ENCODE measurements at regions not wholly inside any gene's neighbourhood (a gene's known extent, or its start where the extent isn't known, plus 50 kb on each side); places are given as distances from the start of the nearest gene placed in this dataset.
"Not testable (repeated sequence)": the region's sequence is repeated elsewhere in the genome, so short reads cannot be mapped to it uniquely, and the experiment has no call there.

DNA sequence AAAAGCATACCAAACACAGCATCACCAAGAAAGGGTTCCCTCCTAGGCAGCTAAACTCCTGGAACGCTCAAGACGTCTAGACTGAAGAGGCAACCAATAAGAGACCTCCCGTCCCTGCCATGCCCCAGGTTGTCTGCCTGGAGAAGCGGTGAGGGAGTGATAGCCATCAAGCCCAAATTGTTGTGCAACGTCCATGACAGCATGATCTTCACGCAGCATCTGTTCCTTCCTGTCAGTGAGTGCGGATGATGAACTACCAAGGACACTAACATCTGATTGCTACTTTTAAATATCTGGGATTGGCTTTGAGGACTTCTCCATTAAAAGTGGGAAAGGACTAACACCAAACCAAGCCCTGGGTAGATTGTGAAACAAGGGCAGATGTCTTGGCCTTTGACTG is 149.7 kb downstream of the TXNL1 start:
- no peak for DNase-seq (ENCODE audit: low read depth)
- Histone ChIP-seq H3K4me1 (ENCODE audit: control insufficient read depth, insufficient read depth, low read length) (no peaks in the 10 kb centered on the region), H3K4me3 (ENCODE audit: low read length) (no peak overlapping the region), H3K36me3 (ENCODE audit: control insufficient read depth, insufficient read depth, low read length, severe bottlenecking) (no peaks in the 10 kb centered on the region), H3K9me3 (ENCODE audit: control insufficient read depth, low read length) (no peaks in the 10 kb centered on the region), H3K27me3 (replicated peaks; ENCODE audit: control insufficient read depth, insufficient read depth, low read length) (no peaks in the 10 kb centered on the region), H3K9ac (ENCODE audit: low read length) (no peak overlapping the region)

DNA sequence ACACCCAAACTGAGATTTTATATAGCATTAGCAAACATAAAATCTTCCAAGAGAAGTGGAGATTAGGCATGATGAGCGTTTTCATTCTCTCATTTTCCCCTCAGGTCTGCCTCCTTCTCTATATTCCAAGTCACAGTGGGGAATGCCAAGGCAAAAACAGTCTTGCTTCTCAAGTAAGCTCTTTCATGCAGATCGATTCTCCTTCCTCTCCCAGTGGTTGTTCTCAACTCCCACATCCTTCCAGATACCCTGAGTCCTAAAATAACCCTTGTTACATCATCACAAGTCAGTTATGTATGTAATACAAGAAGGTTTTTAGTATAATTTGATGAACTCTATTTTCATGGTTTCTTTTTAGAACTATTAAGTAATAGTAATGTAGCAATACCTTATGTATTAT is 150.6 kb downstream of the TXNL1 start:
- Histone ChIP-seq H3K4me1 (ENCODE audit: control insufficient read depth, insufficient read depth, low read length) (no peaks in the 10 kb centered on the region), H3K36me3 (ENCODE audit: control insufficient read depth, insufficient read depth, low read length, severe bottlenecking) (no peaks in the 10 kb centered on the region), H3K4me3 (ENCODE audit: low read length) (no peak overlapping the region), H3K9ac (ENCODE audit: low read length) (no peak overlapping the region), H3K27me3 (replicated peaks; ENCODE audit: control insufficient read depth, insufficient read depth, low read length) (no peaks in the 10 kb centered on the region), H3K9me3 (ENCODE audit: control insufficient read depth, low read length) (no peaks in the 10 kb centered on the region)
- DNase-seq (ENCODE audit: low read depth) = no peak

GRCh38 chr18:56483386-56483785 is 155.0 kb downstream of the TXNL1 start:
- no peak overlapping the region for H3K4me3 ChIP-seq (ENCODE audit: low read length)
- H3K9ac ChIP-seq (ENCODE audit: low read length) = no peak overlapping the region
- no peaks in the 10 kb centered on the region for H3K36me3 ChIP-seq (ENCODE audit: control insufficient read depth, insufficient read depth, low read length, severe bottlenecking)
- H3K9me3 ChIP-seq (ENCODE audit: control insufficient read depth, low read length) = no peaks in the 10 kb centered on the region
- no peaks in the 10 kb centered on the region for H3K4me1 ChIP-seq (ENCODE audit: control insufficient read depth, insufficient read depth, low read length)
- no peaks in the 10 kb centered on the region for H3K27me3 ChIP-seq (replicated peaks; ENCODE audit: control insufficient read depth, insufficient read depth, low read length)
- no peak for DNase-seq (ENCODE audit: low read depth)

DNA sequence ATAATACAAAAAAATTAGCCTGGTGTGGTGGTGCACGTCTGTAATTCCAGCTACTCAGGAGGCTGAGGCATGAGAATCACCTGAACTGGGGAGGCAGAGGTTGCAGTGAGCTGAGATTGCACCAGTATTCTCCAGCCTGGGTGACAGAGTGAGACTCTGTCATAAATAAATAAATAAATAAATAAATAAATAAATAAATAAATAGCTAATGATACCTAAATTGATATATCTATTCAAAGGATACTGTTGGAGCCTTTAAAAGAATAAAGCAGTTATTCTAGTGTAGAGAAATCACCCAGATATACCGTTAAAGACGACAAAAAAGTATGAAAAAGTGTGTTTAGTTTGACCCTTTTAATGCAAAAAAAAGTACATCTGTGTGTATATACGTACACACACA is 155.6 kb downstream of the TXNL1 start:
- not testable (repeated sequence) for H3K27me3 ChIP-seq (replicated peaks; ENCODE audit: control insufficient read depth, insufficient read depth, low read length); H3K9me3 ChIP-seq (ENCODE audit: control insufficient read depth, low read length); H3K9ac ChIP-seq (ENCODE audit: low read length); H3K4me1 ChIP-seq (ENCODE audit: control insufficient read depth, insufficient read depth, low read length); H3K4me3 ChIP-seq (ENCODE audit: low read length); DNase-seq (ENCODE audit: low read depth); H3K36me3 ChIP-seq (ENCODE audit: control insufficient read depth, insufficient read depth, low read length, severe bottlenecking)

DNA sequence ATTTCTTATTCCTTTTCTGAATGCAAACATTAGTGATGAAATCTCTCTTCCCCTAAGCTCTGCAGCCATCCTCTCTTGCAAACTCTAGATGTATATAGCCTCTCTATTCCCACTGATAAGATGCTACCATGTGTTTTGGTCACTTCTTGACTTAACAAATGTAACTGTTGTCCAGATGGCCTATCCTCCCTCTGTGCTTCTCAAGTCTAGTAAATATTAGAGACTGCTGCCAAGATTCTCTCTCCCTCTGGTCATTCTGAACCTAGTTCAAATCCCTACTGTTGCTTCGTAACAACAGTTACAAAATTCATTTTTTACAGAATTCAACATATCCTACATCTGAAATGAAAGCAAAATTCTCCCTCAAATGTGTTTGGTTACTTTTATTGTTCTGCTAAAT is 156.6 kb downstream of the TXNL1 start:
- Histone ChIP-seq H3K4me3 (ENCODE audit: low read length) (no peak overlapping the region), H3K36me3 (ENCODE audit: control insufficient read depth, insufficient read depth, low read length, severe bottlenecking) (no peaks in the 10 kb centered on the region), H3K9me3 (ENCODE audit: control insufficient read depth, low read length) (no peaks in the 10 kb centered on the region), H3K27me3 (replicated peaks; ENCODE audit: control insufficient read depth, insufficient read depth, low read length) (no peaks in the 10 kb centered on the region), H3K4me1 (ENCODE audit: control insufficient read depth, insufficient read depth, low read length) (no peaks in the 10 kb centered on the region), H3K9ac (ENCODE audit: low read length) (no peak overlapping the region)
- DNase-seq (ENCODE audit: low read depth) = no peak

GRCh38 chr18:56479841-56480240 is 158.6 kb downstream of the TXNL1 start:
- Histone ChIP-seq H3K9me3 (ENCODE audit: control insufficient read depth, low read length) (no peaks in the 10 kb centered on the region), H3K9ac (ENCODE audit: low read length) (no peak overlapping the region), H3K27me3 (replicated peaks; ENCODE audit: control insufficient read depth, insufficient read depth, low read length) (no peaks in the 10 kb centered on the region), H3K4me1 (ENCODE audit: control insufficient read depth, insufficient read depth, low read length) (no peaks in the 10 kb centered on the region), H3K36me3 (ENCODE audit: control insufficient read depth, insufficient read depth, low read length, severe bottlenecking) (no peaks in the 10 kb centered on the region), H3K4me3 (ENCODE audit: low read length) (no peak overlapping the region)
- peak; percentile 6 for DNase-seq (ENCODE audit: low read depth)

- H3K36me3 ChIP-seq (ENCODE audit: control insufficient read depth, insufficient read depth, low read length, severe bottlenecking) = no peaks in the 10 kb centered on the region
- H3K9ac ChIP-seq (ENCODE audit: low read length) = no peak overlapping the region
- H3K9me3 ChIP-seq (ENCODE audit: control insufficient read depth, low read length) = no peaks in the 10 kb centered on the region
- H3K27me3 ChIP-seq (replicated peaks; ENCODE audit: control insufficient read depth, insufficient read depth, low read length) = no peaks in the 10 kb centered on the region
- no peak overlapping the region for H3K4me3 ChIP-seq (ENCODE audit: low read length)
- H3K4me1 ChIP-seq (ENCODE audit: control insufficient read depth, insufficient read depth, low read length) = peaks cover 15% of the 10 kb centered on the region
- peak; percentile 50 for DNase-seq (ENCODE audit: low read depth)
These were observed 163.1 kb downstream of the TXNL1 start for GRCh38 chr18:56475250-56475649.

DNA sequence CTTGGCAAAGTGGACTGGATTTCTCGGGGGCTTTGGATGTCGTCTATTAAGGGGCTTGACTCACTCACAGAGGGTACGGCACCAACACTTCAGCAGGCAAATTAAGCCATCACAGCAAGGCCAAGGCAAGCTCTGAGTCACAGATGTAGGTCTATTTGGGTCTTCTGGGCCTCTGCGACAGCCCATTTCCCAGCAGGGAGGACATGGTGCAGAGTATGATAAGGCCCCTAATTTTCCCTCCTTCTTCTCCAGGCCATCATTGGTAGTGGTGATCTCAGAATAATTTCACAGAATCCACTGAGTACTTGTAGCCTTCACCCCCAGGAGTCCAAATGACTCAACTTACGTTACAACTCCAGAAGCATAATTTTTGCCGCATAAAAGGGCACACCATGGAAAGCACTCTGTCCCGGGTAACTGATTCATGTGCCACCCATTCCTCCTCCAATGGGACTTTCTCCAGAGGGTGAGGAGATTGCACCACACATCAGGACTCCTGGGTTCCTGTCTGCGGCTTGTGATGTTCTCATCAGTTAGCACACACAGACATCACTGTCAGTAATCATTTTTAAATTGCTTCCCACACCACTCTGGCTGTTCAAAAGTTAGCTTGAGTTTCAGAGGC is 164.9 kb downstream of the TXNL1 start:
- no peak overlapping the region for H3K9ac ChIP-seq (ENCODE audit: low read length)
- H3K36me3 ChIP-seq (ENCODE audit: control insufficient read depth, insufficient read depth, low read length, severe bottlenecking) = no peaks in the 10 kb centered on the region
- no peaks in the 10 kb centered on the region for H3K27me3 ChIP-seq (replicated peaks; ENCODE audit: control insufficient read depth, insufficient read depth, low read length)
- H3K9me3 ChIP-seq (ENCODE audit: control insufficient read depth, low read length) = no peaks in the 10 kb centered on the region
- H3K4me3 ChIP-seq (ENCODE audit: low read length) = no peak overlapping the region
- peaks cover 20% of the 10 kb centered on the region for H3K4me1 ChIP-seq (ENCODE audit: control insufficient read depth, insufficient read depth, low read length)
- no peak for DNase-seq (ENCODE audit: low read depth)

DNA sequence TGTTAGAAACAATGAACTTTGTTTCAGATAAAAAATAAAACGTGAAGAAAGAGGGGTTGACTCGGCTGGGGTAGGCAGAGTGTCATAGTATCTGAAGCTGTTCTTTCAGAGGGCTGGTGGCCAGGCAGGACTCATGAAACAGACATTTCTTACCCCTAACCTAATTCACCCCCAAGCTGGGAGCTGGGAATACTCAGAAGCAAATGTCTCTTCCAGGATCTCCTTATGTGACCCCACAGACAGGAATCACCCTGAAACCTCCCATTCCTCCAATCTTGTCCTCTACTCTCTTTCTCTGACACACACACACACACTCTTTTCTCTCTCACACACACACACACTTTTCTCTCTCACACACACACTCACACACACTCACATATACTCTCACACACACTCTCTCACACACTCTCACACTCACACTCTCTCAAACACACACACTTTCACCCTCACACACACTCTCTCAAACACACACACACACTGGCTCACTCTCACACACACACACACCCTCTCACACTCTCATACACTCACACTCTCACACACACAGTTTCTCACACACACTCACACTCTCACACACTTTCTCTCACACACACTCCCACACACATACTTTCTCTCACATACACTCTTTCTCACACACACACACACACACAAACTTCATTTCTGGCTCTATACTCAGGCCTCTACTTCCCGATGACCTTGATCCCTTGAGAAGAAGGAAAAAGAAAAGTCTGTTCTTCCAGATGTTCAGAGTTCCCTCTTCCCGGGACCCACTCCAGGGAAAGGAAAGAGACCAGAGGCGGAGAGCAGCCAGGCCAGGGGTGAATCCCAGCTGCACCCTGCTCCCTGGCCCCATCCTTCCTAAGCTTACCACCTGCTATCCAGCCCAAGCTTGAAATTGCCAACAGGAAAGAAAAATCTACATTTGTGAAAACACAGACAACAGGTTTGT is 167.7 kb downstream of the TXNL1 start:
- peaks cover 2% of the 10 kb centered on the region for H3K9me3 ChIP-seq (ENCODE audit: control insufficient read depth, low read length)
- H3K4me1 ChIP-seq (ENCODE audit: control insufficient read depth, insufficient read depth, low read length) = peaks cover 20% of the 10 kb centered on the region
- DNase-seq (ENCODE audit: low read depth) = no peak
- peak overlapping the region; percentile 49 for H3K4me3 ChIP-seq (ENCODE audit: low read length)
- H3K36me3 ChIP-seq (ENCODE audit: control insufficient read depth, insufficient read depth, low read length, severe bottlenecking) = no peaks in the 10 kb centered on the region
- H3K27me3 ChIP-seq (replicated peaks; ENCODE audit: control insufficient read depth, insufficient read depth, low read length) = no peaks in the 10 kb centered on the region
- H3K9ac ChIP-seq (ENCODE audit: low read length) = peak overlapping the region; percentile 43

- Histone ChIP-seq H3K9me3 (ENCODE audit: control insufficient read depth, low read length) (peaks cover 13% of the 10 kb centered on the region), H3K4me1 (ENCODE audit: control insufficient read depth, insufficient read depth, low read length) (peaks cover 18% of the 10 kb centered on the region), H3K27me3 (replicated peaks; ENCODE audit: control insufficient read depth, insufficient read depth, low read length) (no peaks in the 10 kb centered on the region), H3K4me3 (ENCODE audit: low read length) (no peak overlapping the region), H3K9ac (ENCODE audit: low read length) (no peak overlapping the region), H3K36me3 (ENCODE audit: control insufficient read depth, insufficient read depth, low read length, severe bottlenecking) (no peaks in the 10 kb centered on the region)
- DNase-seq (ENCODE audit: low read depth) = no peak
These were observed 168.8 kb downstream of the TXNL1 start for GRCh38 chr18:56469582-56469981.

- no peak for DNase-seq (ENCODE audit: low read depth)
- peaks cover 17% of the 10 kb centered on the region for H3K4me1 ChIP-seq (ENCODE audit: control insufficient read depth, insufficient read depth, low read length)
- no peak overlapping the region for H3K4me3 ChIP-seq (ENCODE audit: low read length)
- peaks cover 13% of the 10 kb centered on the region for H3K9me3 ChIP-seq (ENCODE audit: control insufficient read depth, low read length)
- H3K36me3 ChIP-seq (ENCODE audit: control insufficient read depth, insufficient read depth, low read length, severe bottlenecking) = no peaks in the 10 kb centered on the region
- no peak overlapping the region for H3K9ac ChIP-seq (ENCODE audit: low read length)
- no peaks in the 10 kb centered on the region for H3K27me3 ChIP-seq (replicated peaks; ENCODE audit: control insufficient read depth, insufficient read depth, low read length)
These were observed 170.0 kb downstream of the TXNL1 start for GRCh38 chr18:56468396-56468795.

Measured in adipocyte (in vitro differentiated cells).